ENCODE measurements at regions not wholly inside any gene's neighbourhood (a gene's known extent, or its start where the extent isn't known, plus 50 kb on each side); places are given as distances from the start of the nearest gene placed in this dataset.
"Not testable (repeated sequence)": the region's sequence is repeated elsewhere in the genome, so short reads cannot be mapped to it uniquely, and the experiment has no call there.

DNA sequence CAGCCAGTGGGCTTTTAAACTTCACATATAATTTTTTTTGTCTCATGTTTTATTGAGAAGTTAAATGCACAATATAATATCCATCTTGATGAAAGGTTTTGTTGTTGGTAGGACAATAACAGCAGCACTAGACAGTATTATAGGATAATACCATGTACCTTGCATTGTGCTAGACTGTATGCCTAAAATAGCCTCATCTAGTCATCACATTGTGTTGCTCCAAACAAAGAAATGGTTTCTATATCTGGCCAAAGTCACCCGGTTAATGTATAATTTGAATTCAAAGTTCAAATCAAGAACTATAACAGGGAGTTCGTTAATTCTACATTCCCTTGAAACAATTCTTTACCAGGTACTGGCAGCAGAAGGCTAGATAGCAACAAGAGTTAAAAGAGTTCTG, 104.9 kb downstream of the KCNJ2 start:
- no peak for DNase-seq (ENCODE audit: extremely low read depth in 1 of 11, low read depth in 9 of 11, low spot score in 4 of 11)

DNA sequence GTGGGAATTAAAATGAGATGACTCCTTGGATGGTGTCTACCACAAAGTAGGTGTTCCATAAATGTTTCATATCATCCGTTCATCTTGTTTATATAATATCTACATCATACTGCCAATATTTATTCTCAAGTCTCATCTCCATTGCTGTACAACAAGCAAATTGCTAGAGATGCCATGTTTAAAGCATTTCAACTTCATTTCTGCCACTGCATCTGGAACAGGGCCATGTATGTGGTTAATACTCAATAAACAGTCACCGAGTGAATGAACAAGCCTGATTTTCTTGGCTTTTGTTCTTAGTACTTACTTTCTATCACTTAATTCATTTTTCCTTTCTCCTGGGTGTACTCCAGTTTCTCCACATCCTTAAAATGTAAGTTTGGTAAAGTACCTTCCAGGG, 107.6 kb downstream of the KCNJ2 start:
- no peak for DNase-seq (ENCODE audit: extremely low read depth in 1 of 11, low read depth in 9 of 11, low spot score in 4 of 11)

DNA sequence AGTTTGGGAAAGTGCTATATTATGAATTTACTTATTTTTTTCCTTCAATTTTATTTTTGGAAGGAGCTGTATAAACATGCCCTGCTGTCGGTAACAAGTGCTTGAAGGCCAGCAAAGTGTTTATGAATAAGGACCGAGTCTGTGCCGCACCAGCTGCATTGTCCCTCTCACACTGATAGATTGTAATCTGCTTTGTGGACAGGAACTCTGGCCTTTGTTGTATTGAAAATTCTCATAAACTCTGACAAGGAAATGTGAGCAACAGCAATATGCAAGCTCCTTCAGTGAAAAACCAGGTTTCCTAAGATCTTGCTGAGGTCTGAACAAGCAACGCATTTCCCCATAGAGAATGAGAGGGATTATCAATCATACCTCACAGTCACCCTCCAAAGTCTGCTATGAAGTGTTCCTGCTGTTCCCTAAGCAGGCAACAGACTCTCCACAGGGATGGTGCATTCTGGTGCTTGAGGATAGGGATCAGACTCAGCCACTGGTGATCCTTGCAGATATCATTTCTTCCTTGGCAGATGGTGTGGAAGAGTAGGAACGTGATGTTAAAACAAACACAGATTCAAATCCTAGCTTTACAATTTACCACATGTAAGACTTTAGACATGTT, 109.6 kb downstream of the KCNJ2 start:
- no peak for DNase-seq (ENCODE audit: extremely low read depth in 1 of 11, low read depth in 9 of 11, low spot score in 4 of 11)

DNA sequence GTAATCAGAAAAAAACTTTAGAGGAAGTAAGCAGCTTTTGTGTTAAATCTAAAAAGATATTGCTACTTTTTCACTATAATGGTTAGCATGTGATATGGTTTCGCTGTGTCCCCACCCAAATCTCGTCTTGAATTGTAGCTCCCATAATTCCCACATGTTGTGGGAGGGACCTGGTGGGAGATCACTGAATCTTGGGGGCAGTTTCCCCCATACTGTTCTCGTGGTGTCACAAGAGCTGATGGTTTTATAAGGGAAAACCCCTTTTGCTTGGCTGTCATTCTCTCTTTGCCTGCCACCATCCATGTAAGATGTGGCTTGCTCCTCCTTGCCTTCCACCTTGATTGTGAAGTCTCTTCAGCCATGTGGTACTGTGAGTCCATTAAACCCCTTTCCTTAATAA, 117.1 kb downstream of the KCNJ2 start:
- DNase-seq (ENCODE audit: extremely low read depth in 1 of 11, low read depth in 9 of 11, low spot score in 4 of 11), result no peak

DNA sequence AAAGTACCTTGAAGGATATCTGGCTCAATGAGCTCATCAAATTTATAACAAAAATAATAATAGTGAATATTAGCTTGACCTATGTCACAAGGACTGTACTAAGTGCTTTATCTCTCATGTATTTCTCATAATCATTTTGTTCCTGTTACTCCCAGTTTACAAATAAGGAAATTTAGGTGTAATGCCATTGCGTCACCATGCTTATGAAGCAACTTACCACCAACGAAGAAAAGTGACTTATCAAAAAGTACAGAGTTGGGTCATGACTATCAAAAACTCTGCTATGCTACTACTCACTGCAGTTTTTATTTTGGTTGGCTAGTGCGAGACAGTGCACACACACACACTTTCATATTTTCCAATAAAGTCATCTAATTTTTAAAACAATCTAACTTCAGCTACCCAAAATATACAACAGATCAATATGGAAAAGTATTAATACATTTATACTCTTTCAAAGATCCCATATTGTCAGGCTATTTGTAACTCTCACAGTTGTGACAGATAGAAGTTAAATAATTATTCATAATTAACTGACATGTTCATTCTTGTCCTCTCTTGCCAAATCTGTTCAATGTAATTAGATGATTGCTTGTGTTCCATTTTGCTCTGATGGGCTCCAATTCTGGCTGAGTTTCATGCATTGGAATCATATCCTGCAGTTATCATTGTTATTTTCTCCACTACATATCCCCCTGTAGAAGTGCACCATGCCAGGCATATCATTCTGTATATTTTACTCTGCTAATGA, 119.4 kb downstream of the KCNJ2 start:
- no peak for DNase-seq (ENCODE audit: extremely low read depth in 1 of 11, low read depth in 9 of 11, low spot score in 4 of 11)

DNA sequence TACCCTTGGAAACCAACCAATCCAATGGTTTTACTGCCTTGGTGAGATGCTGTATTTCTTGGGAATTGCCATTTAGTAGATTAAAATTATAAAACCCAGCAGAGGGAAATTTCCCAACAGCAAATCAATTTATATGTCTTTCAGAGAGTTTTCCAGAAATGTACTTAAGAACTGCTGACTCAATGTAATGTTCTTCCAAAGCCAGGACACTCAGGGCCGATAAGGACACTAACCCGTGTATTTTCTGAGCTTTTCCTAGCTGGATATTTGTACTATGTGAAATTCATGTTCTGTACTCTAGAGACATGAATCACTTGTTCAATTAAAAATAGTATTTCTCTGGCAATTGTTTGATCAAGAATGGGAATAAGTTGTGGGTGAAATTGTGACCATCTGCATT, 121.4 kb downstream of the KCNJ2 start:
- no peak for DNase-seq (ENCODE audit: extremely low read depth in 1 of 11, low read depth in 9 of 11, low spot score in 4 of 11)

DNA sequence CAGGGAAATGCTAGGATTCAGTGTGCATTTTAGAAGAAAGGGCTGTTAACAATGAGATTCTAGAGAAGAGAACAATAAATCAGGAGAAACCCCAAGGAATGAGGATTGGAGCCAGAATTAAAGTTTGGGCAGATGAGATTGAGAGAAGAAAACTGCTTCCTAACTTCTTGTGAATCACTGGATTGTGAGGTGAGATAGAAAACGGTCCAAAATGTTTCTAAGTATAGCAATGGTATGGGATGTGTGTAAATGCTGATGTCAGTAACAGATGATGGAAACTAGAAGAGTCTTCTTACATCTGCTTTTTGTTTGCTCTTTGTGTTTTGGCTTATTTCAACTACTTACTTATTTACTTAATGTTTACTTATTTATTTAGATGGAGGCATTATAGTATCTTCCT, 123.0 kb downstream of the KCNJ2 start:
- no peak for DNase-seq (ENCODE audit: extremely low read depth in 1 of 11, low read depth in 9 of 11, low spot score in 4 of 11)

DNA sequence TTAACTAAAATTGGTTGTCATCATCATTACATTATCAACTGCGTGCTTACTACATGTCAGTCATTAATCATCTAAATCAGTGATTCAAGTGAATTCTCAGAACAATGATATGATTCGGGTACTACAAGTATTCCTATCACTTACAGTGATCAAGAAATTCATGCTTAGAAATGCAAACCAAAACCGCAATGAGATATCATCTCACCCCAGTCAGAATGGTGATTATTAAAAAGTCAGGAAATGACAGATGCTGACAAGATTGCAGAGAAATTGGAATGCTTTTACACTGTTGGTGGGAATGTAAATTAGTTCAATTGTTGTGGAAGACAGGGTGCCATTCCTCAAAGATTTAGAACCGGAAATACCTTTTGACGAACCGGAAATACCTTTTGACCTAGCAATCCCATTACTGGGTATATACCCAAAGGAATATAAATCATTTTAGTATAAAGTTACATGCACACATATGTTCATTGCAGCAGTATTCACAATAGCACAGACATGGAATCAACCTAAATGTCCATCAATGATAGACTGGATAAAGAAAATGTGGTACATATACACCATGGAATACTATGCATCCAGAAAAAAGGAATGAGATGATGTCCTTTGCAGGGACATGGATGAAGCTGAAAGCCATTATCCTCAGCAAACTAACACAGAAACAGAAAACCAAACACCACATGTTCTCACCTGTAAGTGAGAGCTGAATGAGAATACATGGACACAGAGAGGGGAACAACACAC, 124.4 kb downstream of the KCNJ2 start:
- DNase-seq (ENCODE audit: extremely low read depth in 1 of 11, low read depth in 9 of 11, low spot score in 4 of 11), result not testable (repeated sequence)

DNA sequence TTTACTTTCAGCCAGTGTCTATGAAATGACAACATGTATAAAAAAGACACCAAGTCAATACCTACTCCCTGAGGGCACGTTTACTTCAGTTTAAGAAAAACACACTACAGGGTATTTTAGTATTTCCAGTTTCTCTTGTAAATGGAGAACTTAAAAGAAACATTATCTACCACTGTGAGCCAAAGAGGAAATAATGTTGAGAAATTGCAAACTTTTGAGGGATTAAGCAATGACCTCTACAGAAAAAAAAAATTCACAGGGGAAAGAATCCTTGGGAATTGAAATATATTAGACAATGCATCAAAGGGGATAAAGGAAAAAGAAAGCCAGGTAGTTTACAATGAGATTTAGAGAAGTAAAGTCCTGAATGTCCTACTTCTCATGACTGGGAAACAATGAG, 126.0 kb downstream of the KCNJ2 start:
- no peak for DNase-seq (ENCODE audit: extremely low read depth in 1 of 11, low read depth in 9 of 11, low spot score in 4 of 11)

DNA sequence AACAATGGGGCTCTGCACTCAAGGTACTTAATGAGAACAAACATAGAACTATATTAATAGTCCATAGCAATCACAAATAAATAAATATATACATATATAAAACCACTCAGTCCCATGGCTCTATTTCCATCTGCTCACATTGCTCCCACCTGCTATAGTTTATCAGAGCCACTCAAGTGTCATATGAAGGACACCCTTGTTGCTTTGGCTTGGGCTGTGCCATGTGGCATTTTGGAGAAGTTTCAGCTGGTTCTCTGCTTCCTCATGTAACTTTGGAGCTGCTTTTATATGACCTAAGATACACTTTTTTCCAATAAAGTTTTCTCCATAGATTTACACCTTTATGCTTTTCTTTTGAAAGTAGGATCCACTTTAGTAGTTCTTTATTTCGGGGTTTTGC, 126.4 kb downstream of the KCNJ2 start:
- DNase-seq (ENCODE audit: extremely low read depth in 1 of 11, low read depth in 9 of 11, low spot score in 4 of 11), result no peak

DNA sequence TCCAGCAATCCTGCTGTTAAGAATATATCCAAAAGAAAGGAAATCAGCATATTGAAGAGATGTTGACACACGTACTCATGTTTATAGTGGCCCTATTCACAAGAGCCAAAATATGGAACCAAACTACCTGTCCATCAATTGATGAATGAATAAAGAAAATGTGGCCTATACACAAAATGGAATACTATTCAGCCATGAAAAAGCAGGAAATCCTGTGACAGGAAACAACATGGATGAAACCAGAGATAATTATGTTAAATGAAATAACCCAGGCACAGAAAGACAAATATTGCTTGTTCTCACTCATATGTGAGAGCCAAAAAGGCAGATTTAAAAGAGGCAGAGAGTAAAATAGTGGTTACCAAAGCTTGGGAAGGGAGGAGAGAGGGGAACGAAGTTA, 127.1 kb downstream of the KCNJ2 start:
- DNase-seq (ENCODE audit: extremely low read depth in 1 of 11, low read depth in 9 of 11, low spot score in 4 of 11), result no peak

DNA sequence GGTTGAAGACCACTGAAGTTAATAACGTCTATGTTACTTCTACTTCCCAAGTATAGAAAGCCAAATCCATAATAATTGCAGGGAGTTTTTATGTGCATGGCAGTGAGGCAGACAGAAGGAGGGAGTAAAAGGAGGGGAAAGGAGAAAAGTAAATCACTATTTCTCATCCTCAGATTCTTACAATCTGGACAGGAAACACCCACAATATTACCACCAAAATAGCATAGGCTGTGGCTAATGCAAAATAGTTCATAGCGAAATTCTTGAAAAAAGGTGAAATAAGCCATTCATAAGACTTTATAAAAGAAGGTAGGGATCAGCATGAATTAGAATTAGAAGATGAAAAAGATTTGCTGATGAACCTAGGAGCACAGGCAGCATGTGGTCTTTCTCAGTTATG, 128.1 kb downstream of the KCNJ2 start:
- no peak for DNase-seq (ENCODE audit: extremely low read depth in 1 of 11, low read depth in 9 of 11, low spot score in 4 of 11)

DNA sequence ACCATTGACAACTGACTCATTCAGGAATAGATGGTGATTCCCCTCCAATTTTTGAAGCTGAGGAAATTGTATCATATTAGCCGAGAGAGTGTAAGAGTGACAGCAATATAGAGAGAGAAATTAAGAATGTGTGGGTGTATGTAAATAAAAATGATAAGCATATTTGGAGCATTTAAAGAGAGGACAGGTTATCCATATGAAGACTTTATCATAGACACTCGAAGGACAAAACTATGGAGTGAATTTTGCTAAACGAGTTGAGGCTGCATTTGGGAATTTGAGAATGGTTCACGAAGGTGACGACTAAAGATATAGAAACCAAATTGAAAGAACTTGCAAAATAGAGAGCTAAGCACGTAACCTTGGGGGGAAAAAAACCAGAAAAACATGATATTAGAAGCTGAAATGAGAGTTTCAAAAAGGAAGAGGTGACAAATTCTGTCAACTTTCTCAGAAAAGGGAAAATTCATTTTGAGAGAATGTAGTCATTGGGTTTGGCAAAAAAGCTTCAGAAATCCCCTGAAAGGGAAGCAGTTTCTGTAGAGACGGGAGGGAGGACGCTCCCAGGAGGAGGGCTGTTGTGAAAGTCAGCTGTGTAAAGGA, 129.7 kb downstream of the KCNJ2 start:
- DNase-seq (ENCODE audit: extremely low read depth in 1 of 11, low read depth in 9 of 11, low spot score in 4 of 11), result no peak

DNA sequence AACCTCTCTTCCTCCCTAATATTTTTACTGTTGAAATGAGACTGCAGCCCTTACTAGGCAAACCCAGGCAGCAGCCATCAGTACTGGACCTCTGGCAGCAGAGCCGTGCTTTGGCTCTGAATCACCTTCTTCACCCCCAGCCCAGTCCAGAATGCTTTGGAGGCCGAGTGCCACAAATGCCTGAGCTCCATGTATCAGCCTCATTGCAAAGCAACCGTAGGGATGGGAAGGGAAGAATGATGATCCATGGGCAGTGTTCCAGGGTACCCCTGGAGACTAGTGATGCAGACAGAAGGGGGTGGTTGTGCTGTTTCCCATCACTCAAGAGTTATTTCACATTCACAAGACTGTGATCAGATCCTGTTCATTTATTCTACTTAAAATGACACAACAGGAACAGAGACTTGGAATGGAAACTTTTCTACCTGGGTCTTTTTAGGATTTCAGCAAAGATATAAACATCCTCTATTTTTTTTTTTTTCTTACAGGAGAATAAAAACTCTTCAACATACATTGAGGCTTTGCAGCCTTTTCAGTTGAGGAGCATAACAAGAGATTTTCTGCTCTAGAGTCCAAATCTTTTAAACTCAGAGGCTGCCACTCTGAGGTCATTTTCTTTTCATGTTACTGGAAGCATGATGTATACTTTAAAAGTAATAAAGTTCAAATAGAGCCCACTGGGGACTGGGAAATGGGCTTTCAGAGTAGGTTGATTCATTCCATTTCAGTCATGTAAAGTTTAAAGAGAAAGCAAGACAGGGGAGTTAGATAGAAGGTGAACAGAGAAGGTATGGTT, 138.3 kb downstream of the KCNJ2 start:
- no peak for DNase-seq (ENCODE audit: extremely low read depth in 1 of 11, low read depth in 9 of 11, low spot score in 4 of 11)

DNA sequence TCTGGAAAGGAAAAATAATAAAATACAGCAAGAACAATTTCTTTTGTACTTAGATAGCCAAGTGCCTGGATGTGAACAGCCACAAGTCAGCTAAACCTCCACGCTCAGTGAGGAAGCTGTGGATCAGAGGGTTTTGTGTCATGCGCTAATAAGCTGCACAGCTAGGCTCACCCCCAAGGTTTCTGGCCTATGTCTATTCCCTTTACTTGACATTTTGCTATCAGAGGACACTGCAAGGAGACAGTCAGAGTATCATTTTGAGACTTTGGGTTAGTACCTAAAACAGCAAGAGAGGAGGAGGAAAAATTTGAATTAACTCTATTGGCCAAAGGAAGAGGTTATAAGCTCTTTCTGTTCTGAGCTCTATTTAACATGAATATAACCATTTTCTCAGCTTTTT, 139.3 kb downstream of the KCNJ2 start:
- DNase-seq (ENCODE audit: extremely low read depth in 1 of 11, low read depth in 9 of 11, low spot score in 4 of 11), result no peak

DNA sequence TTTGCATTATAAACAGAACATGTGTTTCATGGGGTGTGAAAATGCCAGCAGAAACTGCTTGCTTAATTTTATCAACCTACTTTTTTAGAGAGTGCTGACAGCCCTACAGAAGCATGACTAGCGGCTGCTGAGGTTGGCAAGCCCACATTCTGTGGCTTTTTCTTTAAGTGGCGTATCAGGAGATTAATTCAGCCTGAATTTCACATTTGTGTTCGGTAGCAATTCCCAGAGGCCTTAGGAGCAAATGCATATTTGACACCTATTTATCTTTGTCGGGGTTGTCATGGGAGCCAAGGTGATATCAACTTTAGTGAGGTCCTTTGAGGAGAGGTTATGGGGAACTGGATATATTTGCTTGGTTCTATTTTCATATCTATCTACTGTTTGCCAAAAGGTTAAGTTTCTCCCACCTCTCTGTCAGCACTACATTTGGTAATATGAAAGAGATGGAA, 140.9 kb downstream of the KCNJ2 start:
- no peak for DNase-seq (ENCODE audit: extremely low read depth in 1 of 11, low read depth in 9 of 11, low spot score in 4 of 11)

DNA sequence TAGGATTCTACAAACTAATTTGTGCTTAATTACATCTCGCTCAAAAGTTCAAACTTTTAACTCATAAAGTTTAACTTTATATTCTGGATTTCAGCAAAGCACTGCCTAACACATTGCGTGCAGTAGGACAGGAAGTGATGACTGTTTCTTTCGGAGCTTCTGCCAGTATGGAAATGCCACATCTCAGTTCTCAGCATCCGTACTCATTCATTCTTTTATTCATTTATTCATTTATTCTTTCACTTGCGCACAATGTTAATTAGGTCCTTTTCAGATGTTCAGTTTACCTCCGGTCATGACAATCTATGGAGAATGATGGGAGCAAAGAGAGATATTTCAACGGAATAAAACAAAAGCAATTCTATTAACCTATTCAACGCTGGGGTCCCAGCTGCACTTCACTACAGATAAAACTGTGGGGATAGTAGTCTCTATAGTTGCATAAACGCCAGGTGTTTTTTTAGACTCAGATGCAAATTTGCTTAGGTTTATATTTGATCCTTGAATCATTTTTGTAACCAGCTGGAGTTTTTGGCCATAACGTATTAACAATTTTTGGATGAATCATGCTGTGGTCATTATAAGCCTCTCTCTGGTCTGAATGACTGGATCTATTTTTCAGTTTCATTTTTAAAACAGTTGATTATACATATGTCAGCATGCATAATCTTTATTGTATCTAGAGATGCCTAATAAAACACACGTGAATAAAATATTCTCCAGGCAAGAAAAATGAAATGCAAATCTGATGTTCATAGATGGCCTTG, 143.9 kb downstream of the KCNJ2 start:
- DNase-seq (ENCODE audit: extremely low read depth in 1 of 11, low read depth in 9 of 11, low spot score in 4 of 11), result no peak

DNA sequence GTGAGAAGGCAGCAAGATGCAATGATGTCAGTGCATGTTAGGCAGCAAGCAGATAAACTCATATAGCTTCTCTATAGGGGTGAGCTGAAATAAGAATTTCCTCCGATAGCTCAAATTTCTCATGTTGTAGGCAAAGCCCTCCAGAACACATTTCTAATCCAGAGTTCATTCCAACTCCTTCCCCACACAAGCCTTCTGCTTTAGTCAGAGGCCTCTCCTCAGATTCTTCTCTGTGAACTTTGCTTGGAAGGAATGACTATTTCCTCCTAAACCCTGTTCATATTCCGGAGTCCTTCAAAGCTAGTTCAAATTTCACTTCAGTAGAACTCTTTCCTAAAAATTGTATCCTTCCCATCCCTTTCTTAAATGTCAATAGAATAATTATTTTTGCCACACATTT, 144.8 kb downstream of the KCNJ2 start:
- DNase-seq (ENCODE audit: extremely low read depth in 1 of 11, low read depth in 9 of 11, low spot score in 4 of 11), result no peak

DNA sequence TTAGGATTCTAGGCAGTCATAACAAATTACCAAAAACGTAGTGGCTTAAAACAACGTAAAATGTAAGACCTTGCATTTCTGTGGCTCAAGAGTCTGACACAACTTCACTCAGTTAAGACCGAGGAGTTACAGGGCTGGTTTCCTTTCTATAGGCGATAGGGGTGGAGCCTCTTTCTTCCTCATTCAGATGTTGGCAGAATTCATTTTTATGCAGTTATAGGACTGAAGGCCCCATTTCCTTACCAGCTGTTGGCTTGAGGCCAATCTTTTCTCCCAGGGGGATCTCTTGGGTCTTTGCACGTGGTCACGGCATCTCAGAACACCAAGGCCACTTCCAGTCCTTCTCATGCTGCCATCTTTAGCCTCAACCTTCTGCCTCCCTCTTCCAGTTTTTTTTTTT, 145.2 kb downstream of the KCNJ2 start:
- no peak for DNase-seq (ENCODE audit: extremely low read depth in 1 of 11, low read depth in 9 of 11, low spot score in 4 of 11)

Measured in renal cortex interstitium (tissue), 11 donors.